ENCODE measurements at regions not wholly inside any gene's neighbourhood (a gene's known extent, or its start where the extent isn't known, plus 50 kb on each side); places are given as distances from the start of the nearest gene placed in this dataset.

DNA sequence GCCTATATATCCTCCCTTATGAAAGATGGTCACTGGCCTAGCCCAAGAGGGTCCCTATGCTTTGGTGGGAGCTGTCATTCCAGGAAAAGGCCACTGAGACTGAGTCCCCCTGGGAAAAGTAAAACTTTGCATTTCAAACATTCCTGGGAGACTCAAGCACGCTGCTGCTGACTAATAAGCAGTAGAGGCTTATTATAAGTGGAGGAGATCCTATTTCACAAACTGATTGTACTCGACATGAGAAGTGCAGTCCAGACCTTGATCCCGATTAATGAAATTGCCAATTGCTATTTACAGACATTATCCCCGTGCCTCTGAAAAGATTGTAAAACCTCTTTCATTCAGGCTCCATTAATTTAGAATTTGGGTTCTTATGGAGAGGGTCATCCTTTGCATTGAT is 96.6 kb downstream of the EMP1 start:
- Histone ChIP-seq H3K9me3 (no peaks in the 10 kb centered on the region), H3K36me3 (no peaks in the 10 kb centered on the region), H3K27me3 (no peaks in the 10 kb centered on the region), H3K27ac (no peak overlapping the region), H3K4me3 (ENCODE audit: low read depth in 1 of 2, low read length in 1 of 2) (no peak overlapping the region), H3K4me1 (ENCODE audit: control insufficient read depth in 1 of 2, insufficient read depth in 1 of 2, low read depth in 1 of 2, low read length in 1 of 2) (peaks cover 24 to 28% of the 10 kb centered on the region in 2 experiments)
- TF ChIP-seq, protein P1, sequence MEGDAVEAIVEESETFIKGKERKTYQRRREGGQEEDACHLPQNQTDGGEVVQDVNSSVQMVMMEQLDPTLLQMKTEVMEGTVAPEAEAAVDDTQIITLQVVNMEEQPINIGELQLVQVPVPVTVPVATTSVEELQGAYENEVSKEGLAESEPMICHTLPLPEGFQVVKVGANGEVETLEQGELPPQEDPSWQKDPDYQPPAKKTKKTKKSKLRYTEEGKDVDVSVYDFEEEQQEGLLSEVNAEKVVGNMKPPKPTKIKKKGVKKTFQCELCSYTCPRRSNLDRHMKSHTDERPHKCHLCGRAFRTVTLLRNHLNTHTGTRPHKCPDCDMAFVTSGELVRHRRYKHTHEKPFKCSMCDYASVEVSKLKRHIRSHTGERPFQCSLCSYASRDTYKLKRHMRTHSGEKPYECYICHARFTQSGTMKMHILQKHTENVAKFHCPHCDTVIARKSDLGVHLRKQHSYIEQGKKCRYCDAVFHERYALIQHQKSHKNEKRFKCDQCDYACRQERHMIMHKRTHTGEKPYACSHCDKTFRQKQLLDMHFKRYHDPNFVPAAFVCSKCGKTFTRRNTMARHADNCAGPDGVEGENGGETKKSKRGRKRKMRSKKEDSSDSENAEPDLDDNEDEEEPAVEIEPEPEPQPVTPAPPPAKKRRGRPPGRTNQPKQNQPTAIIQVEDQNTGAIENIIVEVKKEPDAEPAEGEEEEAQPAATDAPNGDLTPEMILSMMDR (IDR thresholded peaks at IDR 0.05): no peak

GRCh38 chr12:13289653-13290289 is 93.2 kb downstream of the EMP1 start:
- Histone ChIP-seq H3K9me3 (no peaks in the 10 kb centered on the region), H3K27me3 (peaks cover 11% of the 10 kb centered on the region), H3K27ac (no peak overlapping the region), H3K4me1 (ENCODE audit: control insufficient read depth in 1 of 2, insufficient read depth in 1 of 2, low read depth in 1 of 2, low read length in 1 of 2) (peaks cover 6 to 7% of the 10 kb centered on the region in 2 experiments), H3K4me3 (ENCODE audit: low read depth in 1 of 2, low read length in 1 of 2) (no peak overlapping the region), H3K36me3 (no peaks in the 10 kb centered on the region)
- TF ChIP-seq, protein P1 (IDR thresholded peaks at IDR 0.05): no peak

DNA sequence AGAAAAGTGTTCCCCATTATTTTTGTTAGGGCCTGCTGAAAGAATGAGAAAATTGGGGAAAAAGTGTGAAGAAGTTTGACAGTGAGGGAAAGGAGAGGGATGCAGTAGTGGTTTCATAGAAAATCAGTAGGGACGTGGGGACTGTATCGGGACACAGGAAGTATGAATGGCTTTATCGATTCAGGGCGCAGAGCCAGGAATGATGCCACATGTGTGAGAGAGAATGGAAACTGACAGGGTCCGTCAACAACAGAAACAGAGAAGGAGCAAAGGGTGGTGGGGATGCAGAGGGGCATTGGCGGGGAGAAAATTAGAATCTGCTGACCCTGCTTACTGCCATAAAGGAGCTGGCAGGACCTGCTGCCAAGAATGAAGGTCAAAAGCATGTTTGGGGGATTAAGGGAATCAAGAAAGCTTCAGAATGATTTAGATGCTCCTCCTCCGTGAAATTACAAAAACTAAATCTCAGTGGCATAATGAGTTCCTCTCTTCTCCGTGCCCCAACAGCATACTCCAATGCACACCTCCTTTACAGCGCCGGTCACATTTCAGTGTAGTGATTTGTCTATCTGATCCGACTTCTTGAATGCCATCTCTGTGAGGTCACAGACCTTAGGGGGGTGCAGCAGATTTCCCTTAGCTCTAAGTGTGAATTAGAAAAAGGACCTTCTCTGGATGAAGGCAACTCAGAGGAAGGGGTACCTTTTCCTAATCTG is 92.6 kb downstream of the EMP1 start:
- TF ChIP-seq, protein P1 (IDR thresholded peaks at IDR 0.05): no peak
- Histone ChIP-seq H3K4me1 (ENCODE audit: control insufficient read depth in 1 of 2, insufficient read depth in 1 of 2, low read depth in 1 of 2, low read length in 1 of 2) (peaks cover under 1 to 3% of the 10 kb centered on the region in 2 experiments), H3K9me3 (no peaks in the 10 kb centered on the region), H3K4me3 (ENCODE audit: low read depth in 1 of 2, low read length in 1 of 2) (no peak overlapping the region), H3K36me3 (no peaks in the 10 kb centered on the region), H3K27ac (no peak overlapping the region), H3K27me3 (peaks cover 17% of the 10 kb centered on the region)

DNA sequence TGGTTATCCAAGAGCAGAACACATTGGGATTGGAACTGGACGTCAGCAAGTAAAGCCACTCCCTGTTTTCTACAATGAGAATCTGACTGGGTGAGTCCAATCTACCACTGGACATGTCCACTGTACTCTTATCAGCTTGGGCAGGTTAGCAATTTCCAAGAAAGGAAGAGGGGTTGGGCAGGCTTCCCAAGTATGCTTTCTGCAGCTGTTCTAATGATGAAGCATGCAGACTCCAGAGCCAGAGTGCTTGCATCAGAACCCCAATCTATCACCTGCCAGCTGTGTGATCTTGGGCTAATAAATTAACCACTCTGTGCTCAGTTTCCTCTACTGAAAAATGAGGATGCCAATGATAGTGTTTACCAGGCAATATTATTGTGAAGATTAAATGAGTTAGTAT is 92.0 kb downstream of the EMP1 start:
- Histone ChIP-seq H3K36me3 (no peaks in the 10 kb centered on the region), H3K27me3 (peaks cover 22% of the 10 kb centered on the region), H3K4me1 (ENCODE audit: control insufficient read depth in 1 of 2, insufficient read depth in 1 of 2, low read depth in 1 of 2, low read length in 1 of 2) (no peaks in the 10 kb centered on the region), H3K9me3 (no peaks in the 10 kb centered on the region), H3K4me3 (ENCODE audit: low read depth in 1 of 2, low read length in 1 of 2) (no peak overlapping the region), H3K27ac (no peak overlapping the region)
- TF ChIP-seq, protein P1 (IDR thresholded peaks at IDR 0.05): no peak

- H3K4me3 ChIP-seq (ENCODE audit: low read depth in 1 of 2, low read length in 1 of 2): no peak overlapping the region
- H3K36me3 ChIP-seq: no peaks in the 10 kb centered on the region
- TF ChIP-seq, protein P1 (IDR thresholded peaks at IDR 0.05): no peak
- H3K27me3 ChIP-seq: peaks cover 61% of the 10 kb centered on the region
- H3K4me1 ChIP-seq (ENCODE audit: control insufficient read depth in 1 of 2, insufficient read depth in 1 of 2, low read depth in 1 of 2, low read length in 1 of 2): peaks cover 3 to 5% of the 10 kb centered on the region in 2 experiments
- H3K9me3 ChIP-seq: no peaks in the 10 kb centered on the region
- H3K27ac ChIP-seq: no peak overlapping the region
Measured at GRCh38 chr12:13283867-13284266, 87.3 kb downstream of the EMP1 start.
